Gastroesophageal sphincter (tissue), 4 donors: ENCODE measurements at regions not wholly inside any gene's neighbourhood (a gene's known extent, or its start where the extent isn't known, plus 50 kb on each side); places are given as distances from the start of the nearest gene placed in this dataset.

ENCODE experiments used
- ATAC-seq: fragments of 150-250 bp; one replicate; pipeline ENCODE4 v1.9.1; 2016; ENCODE audit warnings: mild to moderate bottlenecking, moderate library complexity
- H3K27ac ChIP-seq, 4 donors: fragments of 200-600 bp; sonication (generic) in 3 of 4; 1 replicate in 3 of 4; 2 replicates in 1 of 4; pipeline ENCODE4 v1.5.1; 2016 to 2019
- H3K27me3 ChIP-seq: fragments of 200-600 bp; sonication (generic); one replicate; pipeline ENCODE4 v1.5.1; 2019
- H3K36me3 ChIP-seq, 2 donors: fragments of 200-600 bp; sonication (generic); one replicate each; pipeline ENCODE4 v1.5.1; 2019; ENCODE audit warnings: control low read depth in 1 of 2
- H3K4me1 ChIP-seq, 3 donors: fragments of 200-600 bp; sonication (generic); 1 replicate in 2 of 3; 2 replicates in 1 of 3; pipeline ENCODE4 v1.5.1; 2016 to 2019; ENCODE audit warnings: control low read depth in 2 of 3
- H3K4me3 ChIP-seq, 2 donors: fragments of 200-600 bp; sonication (generic); one replicate each; pipeline ENCODE4 v1.5.1; 2019; ENCODE audit warnings: mild to moderate bottlenecking in 1 of 2, moderate library complexity in 1 of 2
- H3K9me3 ChIP-seq, 3 donors: fragments of 200-600 bp; sonication (generic); one replicate each; pipeline ENCODE4 v1.5.1; 2017 to 2019; ENCODE audit warnings: control low read depth in 2 of 3
- EP300 ChIP-seq: sonication (generic); formaldehyde crosslinking; IDR thresholded peaks from one replicate; pipeline ENCODE4 v1.6.1; 2017; ENCODE audit warnings: antibody characterized with exemption, mild to moderate bottlenecking
- POLR2A ChIP-seq, 2 donors: fragments of 450-650 bp; IDR thresholded peaks; one replicate each; pipeline ENCODE4 v1.6.1; 2017; ENCODE audit warnings: antibody characterized with exemption in 2 of 2, mild to moderate bottlenecking in 2 of 2, moderate library complexity in 1 of 2
- POLR2AphosphoS5 ChIP-seq: sonication (generic); formaldehyde crosslinking; IDR thresholded peaks from one replicate; pipeline ENCODE4 v1.6.1; 2017; ENCODE audit warnings: antibody characterized with exemption
- WGBS, 2 donors: methylation state at CpG; one replicate each; pipeline ENCODE4 v1.1.5; 2018; ENCODE audit warnings: low coverage in 1 of 2; 5-methylcytosine and 5-hydroxymethylcytosine counted together
- TF ChIP-seq, protein P1 (sequence below), 4 experiments: fragments of 200-600 bp in 2 of 4; fragments of 450-650 bp in 2 of 4; sonication (generic) in 1 of 4; IDR thresholded peaks; one replicate each; pipeline ENCODE4 v1.5.1; 2017 to 2019; ENCODE audit warnings: antibody characterized with exemption in 4 of 4, mild to moderate bottlenecking in 2 of 4, moderate library complexity in 2 of 4

DNA sequence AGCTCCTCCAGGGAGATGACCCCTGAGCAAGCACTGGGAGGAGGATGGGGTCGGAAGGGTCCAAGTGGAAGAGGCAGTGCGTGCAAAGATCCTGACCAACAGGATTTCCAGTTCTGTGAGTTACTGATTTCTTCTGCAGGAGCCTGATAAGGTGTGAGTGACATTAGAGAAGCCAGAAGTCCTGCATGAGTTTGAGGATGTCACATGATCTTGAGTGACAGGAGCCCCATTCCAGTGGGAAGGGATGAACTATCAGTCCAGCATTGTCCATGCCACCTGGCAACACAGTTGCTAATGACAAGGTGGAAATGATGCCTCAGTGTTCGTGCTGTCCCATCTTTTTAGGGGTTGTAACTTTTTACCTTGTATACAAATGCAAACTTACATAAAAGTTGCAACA, 285.1 kb upstream of the HDAC4 start:
- no peak for TF ChIP-seq POLR2AphosphoS5
- TF ChIP-seq POLR2A (IDR thresholded peaks at IDR 0.05): no peak
- no peak for TF ChIP-seq EP300
- TF ChIP-seq, protein P1, sequence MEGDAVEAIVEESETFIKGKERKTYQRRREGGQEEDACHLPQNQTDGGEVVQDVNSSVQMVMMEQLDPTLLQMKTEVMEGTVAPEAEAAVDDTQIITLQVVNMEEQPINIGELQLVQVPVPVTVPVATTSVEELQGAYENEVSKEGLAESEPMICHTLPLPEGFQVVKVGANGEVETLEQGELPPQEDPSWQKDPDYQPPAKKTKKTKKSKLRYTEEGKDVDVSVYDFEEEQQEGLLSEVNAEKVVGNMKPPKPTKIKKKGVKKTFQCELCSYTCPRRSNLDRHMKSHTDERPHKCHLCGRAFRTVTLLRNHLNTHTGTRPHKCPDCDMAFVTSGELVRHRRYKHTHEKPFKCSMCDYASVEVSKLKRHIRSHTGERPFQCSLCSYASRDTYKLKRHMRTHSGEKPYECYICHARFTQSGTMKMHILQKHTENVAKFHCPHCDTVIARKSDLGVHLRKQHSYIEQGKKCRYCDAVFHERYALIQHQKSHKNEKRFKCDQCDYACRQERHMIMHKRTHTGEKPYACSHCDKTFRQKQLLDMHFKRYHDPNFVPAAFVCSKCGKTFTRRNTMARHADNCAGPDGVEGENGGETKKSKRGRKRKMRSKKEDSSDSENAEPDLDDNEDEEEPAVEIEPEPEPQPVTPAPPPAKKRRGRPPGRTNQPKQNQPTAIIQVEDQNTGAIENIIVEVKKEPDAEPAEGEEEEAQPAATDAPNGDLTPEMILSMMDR (IDR thresholded peaks at IDR 0.05): no peak
- WGBS, 2 donors: 55 to 57% methylated on average over 2 to 3 of the region's 3 CpGs
- Histone ChIP-seq H3K4me1 (peaks cover 0 to 2% (median 0%) of the 10 kb centered on the region in 3 donors), H3K36me3 (no peaks in the 10 kb centered on the region), H3K27ac (no peak overlapping the region), H3K4me3 (no peak overlapping the region), H3K9me3 (peaks cover 0 to 6% (median 0%) of the 10 kb centered on the region in 3 donors), H3K27me3 (peaks cover 24% of the 10 kb centered on the region)
- no peak for ATAC-seq

DNA sequence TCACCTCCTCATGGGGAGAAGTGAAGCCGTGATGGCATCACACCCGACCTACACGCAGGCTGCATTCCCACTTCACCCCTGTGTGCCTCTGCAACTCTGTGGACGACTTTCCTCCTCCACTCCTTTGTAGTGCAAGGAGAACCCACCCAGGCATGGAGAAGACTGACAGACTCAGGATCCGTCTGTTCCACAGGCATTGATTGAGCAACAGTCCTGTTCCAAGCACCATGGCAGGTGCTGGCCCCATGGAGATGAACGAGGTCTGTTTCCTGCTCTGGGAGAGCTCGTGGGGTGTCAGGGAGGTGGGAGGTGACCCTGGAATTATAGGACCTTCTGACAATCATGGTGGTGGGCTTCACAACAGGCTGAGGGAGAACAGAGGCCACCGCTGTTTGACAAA, 284.7 kb upstream of the HDAC4 start:
- Histone ChIP-seq H3K4me1 (no peaks in the 10 kb centered on the region), H3K27ac (no peak overlapping the region), H3K4me3 (no peak overlapping the region), H3K27me3 (peaks cover 24% of the 10 kb centered on the region), H3K9me3 (peaks cover 0 to 6% (median 0%) of the 10 kb centered on the region in 3 donors), H3K36me3 (no peaks in the 10 kb centered on the region)
- ATAC-seq: no peak
- WGBS, 2 donors: 100% methylated on average over 1 of the region's 8 CpGs; no CpG with 5 or more reads in 1 of the 2 donors
- no peak for TF ChIP-seq POLR2AphosphoS5
- TF ChIP-seq EP300: no peak
- no peak for TF ChIP-seq POLR2A (IDR thresholded peaks at IDR 0.05)
- TF ChIP-seq, protein P1 (IDR thresholded peaks at IDR 0.05): no peak

DNA sequence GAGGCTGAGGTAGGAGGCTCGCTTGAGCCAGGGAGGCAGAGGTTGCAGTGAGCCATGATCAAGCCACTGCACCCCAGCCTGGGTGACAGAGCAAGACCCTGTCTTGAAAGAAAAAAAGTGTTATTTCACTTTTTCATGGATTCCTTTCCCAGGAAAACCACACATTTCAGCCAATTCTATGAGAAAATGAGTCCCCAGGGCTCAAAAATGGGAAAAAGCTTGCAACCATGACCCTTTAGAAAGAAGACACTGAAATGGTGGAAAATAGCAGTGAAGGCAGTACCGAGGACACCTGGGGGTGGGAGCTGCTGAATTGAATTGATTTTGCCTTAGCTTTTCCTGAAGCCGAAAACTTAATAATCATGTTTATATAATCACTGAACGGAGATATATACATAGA, 284.2 kb upstream of the HDAC4 start:
- 81 to 82% methylated on average over 4 of the region's 4 CpGs for WGBS, 2 donors
- Histone ChIP-seq H3K4me3 (no peak overlapping the region), H3K36me3 (no peaks in the 10 kb centered on the region), H3K27ac (no peak overlapping the region), H3K4me1 (no peaks in the 10 kb centered on the region), H3K27me3 (peaks cover 24% of the 10 kb centered on the region), H3K9me3 (peaks cover 0 to 6% (median 0%) of the 10 kb centered on the region in 3 donors)
- TF ChIP-seq, protein P1 (IDR thresholded peaks at IDR 0.05): no peak
- TF ChIP-seq POLR2A (IDR thresholded peaks at IDR 0.05) (no peak), EP300 (no peak), POLR2AphosphoS5 (no peak)
- no peak for ATAC-seq

DNA sequence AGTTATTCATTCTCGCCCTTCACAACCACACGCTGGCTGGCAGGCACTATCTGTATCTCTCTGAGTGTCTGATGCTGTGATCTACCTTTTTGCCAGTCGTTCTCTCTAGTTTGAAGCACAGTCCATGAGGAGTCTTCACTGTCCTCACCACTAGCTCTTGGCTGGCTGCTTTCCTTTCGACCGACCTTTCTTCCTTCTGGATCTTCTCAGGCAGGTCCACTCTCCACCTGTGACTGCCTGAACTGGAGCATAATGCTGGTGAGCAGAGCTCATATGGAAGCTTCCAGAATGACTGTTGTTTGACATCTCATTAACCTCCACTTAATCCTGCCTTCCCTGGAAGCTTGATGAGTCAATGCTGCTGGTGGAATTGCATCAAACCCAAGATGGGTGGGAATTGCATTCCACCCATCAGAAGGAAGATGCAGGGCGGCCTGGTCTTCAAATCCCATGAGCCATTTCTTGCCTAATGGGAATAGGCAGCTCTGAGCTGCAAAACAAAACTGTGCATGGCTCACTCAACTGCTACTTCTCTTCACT, 283.5 kb upstream of the HDAC4 start:
- ATAC-seq: no peak
- TF ChIP-seq EP300 (no peak), POLR2AphosphoS5 (no peak), POLR2A (IDR thresholded peaks at IDR 0.05) (no peak)
- TF ChIP-seq, protein P1 (IDR thresholded peaks at IDR 0.05): no peak
- 76 to 100% methylated on average over 2 to 5 of the region's 6 CpGs for WGBS, 2 donors
- Histone ChIP-seq H3K9me3 (peaks cover 0 to 6% (median 0%) of the 10 kb centered on the region in 3 donors), H3K27me3 (peaks cover 24% of the 10 kb centered on the region), H3K27ac (no peak overlapping the region), H3K4me1 (no peaks in the 10 kb centered on the region), H3K4me3 (no peak overlapping the region), H3K36me3 (no peaks in the 10 kb centered on the region)

DNA sequence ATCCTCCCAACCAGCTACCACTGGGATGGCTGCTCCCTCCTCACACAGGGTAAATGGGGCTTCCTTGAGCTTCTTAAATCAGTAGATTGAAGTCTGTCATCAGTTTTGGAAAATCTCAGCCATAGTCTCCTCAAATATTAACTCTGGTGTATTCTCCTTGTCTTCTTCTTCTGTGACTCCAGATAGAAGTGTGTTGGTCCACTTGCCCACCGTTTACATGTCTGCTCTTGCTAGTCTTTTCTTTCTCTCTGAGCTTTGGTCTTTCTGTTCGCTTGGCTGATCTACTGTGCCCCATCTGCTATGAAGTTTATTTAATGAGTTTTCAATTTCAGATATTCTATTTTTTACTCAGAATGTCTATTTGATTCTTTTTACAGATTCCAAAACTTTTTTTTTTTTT, 281.7 kb upstream of the HDAC4 start:
- Histone ChIP-seq H3K4me3 (no peak overlapping the region), H3K36me3 (no peaks in the 10 kb centered on the region), H3K9me3 (peaks cover 0 to 6% (median 0%) of the 10 kb centered on the region in 3 donors), H3K4me1 (no peaks in the 10 kb centered on the region), H3K27ac (no peak overlapping the region), H3K27me3 (peaks cover 16% of the 10 kb centered on the region)
- 82% methylated on average over 2 of the region's 2 CpGs; no CpG with 5 or more reads in 1 of the 2 donors for WGBS, 2 donors
- no peak for ATAC-seq
- TF ChIP-seq POLR2AphosphoS5 (no peak), POLR2A (IDR thresholded peaks at IDR 0.05) (no peak), EP300 (no peak)
- TF ChIP-seq, protein P1 (IDR thresholded peaks at IDR 0.05): no peak
